H9 (cell line): ENCODE measurements at regions not wholly inside any gene's neighbourhood (a gene's known extent, or its start where the extent isn't known, plus 50 kb on each side); places are given as distances from the start of the nearest gene placed in this dataset.

Experiments
- DNase-seq: peaks from one replicate; pipeline ENCODE4 v3.0.0-alpha.2; 2017
- H2AFZ ChIP-seq: one replicate; pipeline ENCODE4 v1.6.1; 2013; ENCODE audit warnings: mild to moderate bottlenecking, low read length, control low read depth, moderate library complexity
- H2AK5ac ChIP-seq: 2 replicates; pipeline ENCODE4 v1.6.1; 2013; ENCODE audit warnings: low read length, control low read depth, mixed read lengths; ENCODE audit not compliant: insufficient read length
- H2BK120ac ChIP-seq: one replicate; pipeline ENCODE4 v1.6.1; 2013; ENCODE audit warnings: low read depth, mild to moderate bottlenecking, low read length, control low read depth, inconsistent platforms; ENCODE audit not compliant: poor library complexity, severe bottlenecking
- H2BK12ac ChIP-seq: 2 replicates; pipeline ENCODE4 v1.6.1; 2013; ENCODE audit warnings: low read length, control low read depth, mixed read lengths, low read depth; ENCODE audit not compliant: insufficient read length
- H2BK15ac ChIP-seq: 2 replicates; pipeline ENCODE4 v1.6.1; 2013; ENCODE audit warnings: low read depth, low read length, control low read depth
- H2BK20ac ChIP-seq: one replicate; pipeline ENCODE4 v1.6.1; 2013; ENCODE audit warnings: low read depth, mild to moderate bottlenecking, low read length, control low read depth, inconsistent platforms; ENCODE audit not compliant: poor library complexity, severe bottlenecking
- H2BK5ac ChIP-seq: 2 replicates; pipeline ENCODE4 v1.6.1; 2013; ENCODE audit warnings: low read length, control low read depth, mixed read lengths; ENCODE audit not compliant: insufficient read length
- H3K14ac ChIP-seq: 2 replicates; pipeline ENCODE4 v1.6.1; 2013; ENCODE audit warnings: low read length, control low read depth; ENCODE audit not compliant: insufficient read depth
- H3K18ac ChIP-seq: 2 replicates; pipeline ENCODE4 v1.6.1; 2013; ENCODE audit warnings: low read depth, mild to moderate bottlenecking, mixed read lengths, low read length, control low read depth; ENCODE audit not compliant: insufficient read length
- H3K23ac ChIP-seq: 2 replicates; pipeline ENCODE4 v1.6.1; 2013; ENCODE audit warnings: low read length, control low read depth, mixed read lengths, low read depth; ENCODE audit not compliant: insufficient read length
- H3K23me2 ChIP-seq: 2 replicates; pipeline ENCODE4 v1.6.1; 2013; ENCODE audit warnings: low read depth, mild to moderate bottlenecking, mixed read lengths, low read length, control low read depth; ENCODE audit not compliant: insufficient read length, poor library complexity, severe bottlenecking
- H3K27ac ChIP-seq: 2 replicates; pipeline ENCODE4 v1.5.1; 2013; ENCODE audit warnings: low read length, control low read depth, mixed read lengths, low read depth; ENCODE audit not compliant: insufficient read length
- H3K27me3 ChIP-seq: 2 replicates; pipeline ENCODE4 v1.6.1; 2013; ENCODE audit warnings: low read length, control low read depth, inconsistent platforms; ENCODE audit not compliant: insufficient read depth
- H3K4ac ChIP-seq: 2 replicates; pipeline ENCODE4 v1.6.1; 2013; ENCODE audit warnings: low read depth, mild to moderate bottlenecking, control low read depth, inconsistent platforms, low read length, moderate library complexity
- H3K4me1 ChIP-seq: 2 replicates; pipeline ENCODE4 v1.6.1; 2013; ENCODE audit warnings: low read length, control low read depth, inconsistent platforms; ENCODE audit not compliant: insufficient read depth
- H3K4me2 ChIP-seq: 2 replicates; pipeline ENCODE4 v1.6.1; 2013; ENCODE audit warnings: low read length, control low read depth, mixed read lengths; ENCODE audit not compliant: insufficient read length, insufficient read depth
- H3K56ac ChIP-seq: 2 replicates; pipeline ENCODE4 v1.6.1; 2013; ENCODE audit warnings: low read depth, mild to moderate bottlenecking, mixed read lengths, low read length, control low read depth; ENCODE audit not compliant: insufficient read length
- H3K79me1 ChIP-seq: 2 replicates; pipeline ENCODE4 v1.6.1; 2013; ENCODE audit warnings: low read depth, mild to moderate bottlenecking, moderate library complexity, low read length, control low read depth, inconsistent platforms; ENCODE audit not compliant: insufficient read depth, poor library complexity, severe bottlenecking
- H3K79me2 ChIP-seq: 2 replicates; pipeline ENCODE4 v1.6.1; 2013; ENCODE audit warnings: low read length, control low read depth, inconsistent platforms; ENCODE audit not compliant: insufficient read depth
- H3K9ac ChIP-seq: 2 replicates; pipeline ENCODE4 v1.6.1; 2013; ENCODE audit warnings: low read length, control low read depth, mixed read lengths; ENCODE audit not compliant: insufficient read length; ENCODE audit errors: extremely low read depth
- H3K9me3 ChIP-seq: one replicate; pipeline ENCODE4 v1.6.1; 2013; ENCODE audit warnings: low read depth, low read length, inconsistent platforms; ENCODE audit not compliant: control insufficient read depth
- H3T11ph ChIP-seq: one replicate; pipeline ENCODE4 v1.6.1; 2013; ENCODE audit warnings: mild to moderate bottlenecking, low read length, control low read depth, inconsistent platforms
- H4K20me1 ChIP-seq: one replicate; pipeline ENCODE4 v1.6.1; 2013; ENCODE audit not compliant: control insufficient read depth, insufficient read length, insufficient read depth
- H4K5ac ChIP-seq: 2 replicates; pipeline ENCODE4 v1.6.1; 2013; ENCODE audit warnings: low read depth, mild to moderate bottlenecking, mixed read lengths, low read length, control low read depth; ENCODE audit not compliant: insufficient read length
- H4K8ac ChIP-seq: replicated peaks from 2 replicates; pipeline ENCODE4 v1.6.1; 2013; ENCODE audit warnings: low read length, control low read depth, mixed read lengths, low read depth; ENCODE audit not compliant: insufficient read length
- H4K91ac ChIP-seq: 2 replicates; pipeline ENCODE4 v1.6.1; 2013; ENCODE audit warnings: low read depth, mild to moderate bottlenecking, moderate library complexity, mixed read lengths, low read length, control low read depth; ENCODE audit not compliant: insufficient read length
- H3K27ac Mint-ChIP-seq, 3 experiments: 2 replicates in 2 of 3; 3 replicates in 1 of 3; pipeline ENCODE4 v1.8.0; 2020 to 2021; ENCODE audit warnings: mixed read lengths in 3 of 3, mild to moderate bottlenecking in 1 of 3, moderate library complexity in 1 of 3
- H3K27me3 Mint-ChIP-seq: 2 replicates; pipeline ENCODE4 v1.8.0; 2021; ENCODE audit warnings: low read depth, mild to moderate bottlenecking, moderate library complexity, mixed read lengths
- H3K36me3 Mint-ChIP-seq, 3 experiments: 2 replicates in 2 of 3; 3 replicates in 1 of 3; pipeline ENCODE4 v1.8.0; 2020 to 2021; ENCODE audit warnings: low read depth in 3 of 3, mixed read lengths in 3 of 3; ENCODE audit not compliant: insufficient read depth in 1 of 3
- H3K4me1 Mint-ChIP-seq, 2 experiments: 2 replicates each; pipeline ENCODE4 v1.8.0; 2020; ENCODE audit warnings: mixed read lengths in 2 of 2
- H3K4me3 Mint-ChIP-seq, 2 experiments: 2 replicates in 1 of 2; 3 replicates in 1 of 2; pipeline ENCODE4 v1.8.0; 2020 to 2021; ENCODE audit warnings: mild to moderate bottlenecking in 2 of 2, mixed read lengths in 2 of 2, moderate library complexity in 1 of 2
- H3K9me3 Mint-ChIP-seq, 2 experiments: 2 replicates in 1 of 2; 3 replicates in 1 of 2; pipeline ENCODE4 v1.8.0; 2020; ENCODE audit warnings: mild to moderate bottlenecking in 2 of 2, mixed read lengths in 2 of 2, moderate library complexity in 1 of 2
- WGBS: extraction: QIAGEN DNeasy Blood & Tissue Kit; methylation state at CpG from one replicate; pipeline ENCODE4 v1.1.7; 2013; ENCODE audit warnings: missing lambda C conversion rate, low lambda C conversion rate, mixed read lengths; ENCODE audit not compliant: insufficient read length; ENCODE audit errors: extremely low coverage; 5-methylcytosine and 5-hydroxymethylcytosine counted together
- TF ChIP-seq, protein P1 (sequence below): fragments of 200-600 bp; sonication (generic); conservative IDR thresholded peaks from 3 replicates; pipeline ENCODE4 v1.8.0; 2021; ENCODE audit warnings: antibody characterized with exemption, mild to moderate bottlenecking

- Histone ChIP-seq H3K23ac (no peak overlapping the region), H2BK120ac (no peak overlapping the region), H3K18ac (no peak overlapping the region), H2BK5ac (no peak overlapping the region), H3K56ac (no peak overlapping the region), H3K4me1 (peaks cover 3% of the 10 kb centered on the region), H4K5ac (no peak overlapping the region), H2AFZ (no peak overlapping the region), H3K4ac (no peak overlapping the region), H4K91ac (no peak overlapping the region), H3K9me3 (no peaks in the 10 kb centered on the region), H3K4me2 (no peak overlapping the region), H2AK5ac (no peak overlapping the region), H3K79me2 (no peaks in the 10 kb centered on the region), H4K8ac (no peak overlapping the region), H3K23me2 (no peaks in the 10 kb centered on the region), H2BK20ac (no peak overlapping the region), H3K27me3 (no peaks in the 10 kb centered on the region), H3K27ac (no peak overlapping the region), H3T11ph (no peak overlapping the region), H2BK12ac (no peak overlapping the region), H2BK15ac (no peak overlapping the region), H4K20me1 (no peaks in the 10 kb centered on the region), H3K79me1 (no peaks in the 10 kb centered on the region), H3K14ac (no peak overlapping the region), H3K9ac (no peak overlapping the region)
- DNase-seq, result no peak
- Mint-ChIP-seq H3K9me3 (peaks cover 5% of the 10 kb centered on the region in 2 experiments; a peak in 2 of 5 replicates), H3K4me3 (no peak overlapping the region), H3K36me3 (peaks cover 0 to 4% (median 2%) of the 10 kb centered on the region in 3 experiments; a peak in 1 of 7 replicates), H3K27me3 (no peaks in the 10 kb centered on the region), H3K4me1 (peaks cover 12 to 19% of the 10 kb centered on the region in 2 experiments), H3K27ac (no peak overlapping the region)
- no CpG with 5 or more reads among the region's 4 CpGs for WGBS
- TF ChIP-seq, protein P1, sequence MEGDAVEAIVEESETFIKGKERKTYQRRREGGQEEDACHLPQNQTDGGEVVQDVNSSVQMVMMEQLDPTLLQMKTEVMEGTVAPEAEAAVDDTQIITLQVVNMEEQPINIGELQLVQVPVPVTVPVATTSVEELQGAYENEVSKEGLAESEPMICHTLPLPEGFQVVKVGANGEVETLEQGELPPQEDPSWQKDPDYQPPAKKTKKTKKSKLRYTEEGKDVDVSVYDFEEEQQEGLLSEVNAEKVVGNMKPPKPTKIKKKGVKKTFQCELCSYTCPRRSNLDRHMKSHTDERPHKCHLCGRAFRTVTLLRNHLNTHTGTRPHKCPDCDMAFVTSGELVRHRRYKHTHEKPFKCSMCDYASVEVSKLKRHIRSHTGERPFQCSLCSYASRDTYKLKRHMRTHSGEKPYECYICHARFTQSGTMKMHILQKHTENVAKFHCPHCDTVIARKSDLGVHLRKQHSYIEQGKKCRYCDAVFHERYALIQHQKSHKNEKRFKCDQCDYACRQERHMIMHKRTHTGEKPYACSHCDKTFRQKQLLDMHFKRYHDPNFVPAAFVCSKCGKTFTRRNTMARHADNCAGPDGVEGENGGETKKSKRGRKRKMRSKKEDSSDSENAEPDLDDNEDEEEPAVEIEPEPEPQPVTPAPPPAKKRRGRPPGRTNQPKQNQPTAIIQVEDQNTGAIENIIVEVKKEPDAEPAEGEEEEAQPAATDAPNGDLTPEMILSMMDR, result no peak
Measured at GRCh38 chr6:76552268-76552667, 479.8 kb upstream of the IMPG1 start.
